ENCODE measurements at regions not wholly inside any gene's neighbourhood (a gene's known extent, or its start where the extent isn't known, plus 50 kb on each side); places are given as distances from the start of the nearest gene placed in this dataset.
A peak's percentile ranks its signal among the peaks of the same experiment; 100 is the strongest.

GRCh38 chr18:55779691-55780585, 191.9 kb upstream of the TCF4 start:
- no peaks in the 10 kb centered on the region for H3K9me3 Mint-ChIP-seq
- H3K4me1 Mint-ChIP-seq = peaks cover 19% of the 10 kb centered on the region
- TF ChIP-seq CTCF (IDR thresholded peaks at IDR 0.05; ENCODE audit: unreplicated experiment in 3 of 3) = peak in 2 of 3 experiments; percentile 14 to 31
- H3K4me3 Mint-ChIP-seq = peak overlapping the region; percentile 78 to 85 (median 82)
- no peak overlapping the region for H3K27ac Mint-ChIP-seq
- no peaks in the 10 kb centered on the region for H3K36me3 Mint-ChIP-seq (ENCODE audit: low read depth)
- H3K27me3 Mint-ChIP-seq (ENCODE audit: low read depth) = peaks cover 59% of the 10 kb centered on the region

GRCh38 chr18:55778788-55779690, 191.0 kb upstream of the TCF4 start:
- no peaks in the 10 kb centered on the region for H3K9me3 Mint-ChIP-seq
- H3K27me3 Mint-ChIP-seq (ENCODE audit: low read depth) = peaks cover 59% of the 10 kb centered on the region
- H3K27ac Mint-ChIP-seq = no peak overlapping the region

GRCh38 chr18:55777666-55778304, 189.8 kb upstream of the TCF4 start:
- no peak for TF ChIP-seq CTCF (IDR thresholded peaks at IDR 0.05; ENCODE audit: unreplicated experiment in 3 of 3)
- H3K27me3 Mint-ChIP-seq (ENCODE audit: low read depth) = peaks cover 55% of the 10 kb centered on the region
- no peaks in the 10 kb centered on the region for H3K9me3 Mint-ChIP-seq
- H3K27ac Mint-ChIP-seq = no peak overlapping the region
- H3K4me1 Mint-ChIP-seq = peaks cover 24% of the 10 kb centered on the region
- H3K36me3 Mint-ChIP-seq (ENCODE audit: low read depth) = no peaks in the 10 kb centered on the region
- H3K4me3 Mint-ChIP-seq = peak overlapping the region in 1 of 3 experiments; percentile 37

More at GRCh38 chr18:55778788-55779690, 191.0 kb upstream of the TCF4 start:
- H3K4me3 Mint-ChIP-seq = peak overlapping the region; percentile 78 to 85 (median 82)
- peaks cover 20% of the 10 kb centered on the region for H3K4me1 Mint-ChIP-seq
- no peaks in the 10 kb centered on the region for H3K36me3 Mint-ChIP-seq (ENCODE audit: low read depth)
- no peak for TF ChIP-seq CTCF (IDR thresholded peaks at IDR 0.05; ENCODE audit: unreplicated experiment in 3 of 3)

- Mint-ChIP-seq H3K27ac (no peak overlapping the region), H3K4me1 (peaks cover 16% of the 10 kb centered on the region), H3K9me3 (no peaks in the 10 kb centered on the region), H3K36me3 (ENCODE audit: low read depth) (no peaks in the 10 kb centered on the region), H3K27me3 (ENCODE audit: low read depth) (peaks cover 42% of the 10 kb centered on the region), H3K4me3 (no peak overlapping the region)
- no peak for TF ChIP-seq CTCF (IDR thresholded peaks at IDR 0.05; ENCODE audit: unreplicated experiment in 3 of 3)
Observed at GRCh38 chr18:55775972-55776371, 188.0 kb upstream of the TCF4 start.

GRCh38 chr18:55774505-55774904, 186.5 kb upstream of the TCF4 start:
- no peak for TF ChIP-seq CTCF (IDR thresholded peaks at IDR 0.05; ENCODE audit: unreplicated experiment in 3 of 3)
- Mint-ChIP-seq H3K9me3 (no peaks in the 10 kb centered on the region), H3K27ac (no peak overlapping the region), H3K36me3 (ENCODE audit: low read depth) (no peaks in the 10 kb centered on the region), H3K27me3 (ENCODE audit: low read depth) (peaks cover 29% of the 10 kb centered on the region), H3K4me1 (peaks cover 7% of the 10 kb centered on the region), H3K4me3 (no peak overlapping the region)

All from nephron (organoid).